ENCODE measurements at regions not wholly inside any gene's neighbourhood (a gene's known extent, or its start where the extent isn't known, plus 50 kb on each side); places are given as distances from the start of the nearest gene placed in this dataset.

- no peaks in the 10 kb centered on the region for H3K4me1 ChIP-seq (ENCODE audit: control insufficient read depth in 5 of 5, insufficient read depth in 5 of 5, low read length in 5 of 5)
- no peak overlapping the region for H3K4me3 ChIP-seq
- no peaks in the 10 kb centered on the region for H3K36me3 ChIP-seq (ENCODE audit: control insufficient read depth in 4 of 4, insufficient read depth in 4 of 4, low read length in 4 of 4)
- no peak overlapping the region for H3K27ac ChIP-seq (ENCODE audit: low read depth in 1 of 2, low read length in 1 of 2)
- no peak for DNase-seq
- H3K27me3 ChIP-seq (ENCODE audit: control insufficient read depth in 3 of 3, insufficient read depth in 3 of 3, low read length in 2 of 3): no peaks in the 10 kb centered on the region
- H3K9ac ChIP-seq (ENCODE audit: insufficient read depth in 1 of 2, low read length in 2 of 2): no peak overlapping the region
- no peak for TF ChIP-seq CTCF (IDR thresholded peaks at IDR 0.05; ENCODE audit: control extremely low read depth, extremely low read depth)
- ATAC-seq (ENCODE audit: insufficient read depth, low FRiP score): no peak
- H3K9me3 ChIP-seq (ENCODE audit: control insufficient read depth in 4 of 4, insufficient read depth in 3 of 4, low read length in 3 of 4): peaks cover 0 to 4% (median 0%) of the 10 kb centered on the region in 4 donors
Observed at GRCh38 chr9:87359264-87359663, 138.4 kb upstream of the DAPK1 start.

DNA sequence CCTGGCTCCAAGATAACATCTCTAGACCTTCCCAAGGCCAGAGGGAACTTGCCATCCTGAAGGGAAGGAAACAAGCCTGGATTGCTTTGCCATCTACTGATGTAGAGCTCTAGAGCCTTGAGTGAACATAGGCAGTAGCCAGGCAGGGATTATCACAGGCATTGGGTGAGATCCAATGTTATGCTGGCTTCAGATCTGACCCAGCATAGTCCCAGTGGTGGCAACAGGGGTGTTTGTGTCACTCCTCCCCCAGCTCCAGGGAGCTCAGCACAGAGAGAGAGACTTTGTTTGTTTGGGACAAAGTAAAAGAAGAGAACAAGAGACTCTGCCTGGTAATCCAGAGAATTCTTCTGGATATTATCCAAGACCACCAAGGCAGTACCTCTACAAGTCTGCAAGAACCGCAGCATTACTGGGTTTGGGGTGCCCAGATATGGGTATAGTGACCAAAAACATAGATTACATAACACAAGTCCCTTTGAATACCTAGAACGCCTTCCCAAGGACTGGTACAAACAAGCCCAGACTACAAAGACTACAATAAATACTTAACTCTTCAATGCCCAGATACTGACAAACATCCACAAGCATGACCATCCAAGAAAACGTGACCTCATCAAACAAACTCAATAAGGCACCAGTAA is 137.6 kb upstream of the DAPK1 start:
- WGBS, 2 donors: 52 to 89% methylated on average over 3 of the region's 3 CpGs
- Histone ChIP-seq H3K4me3 (no peak overlapping the region), H3K9me3 (ENCODE audit: control insufficient read depth in 4 of 4, insufficient read depth in 3 of 4, low read length in 3 of 4) (peaks cover 0 to 4% (median 2%) of the 10 kb centered on the region in 4 donors), H3K27ac (ENCODE audit: low read depth in 1 of 2, low read length in 1 of 2) (no peak overlapping the region), H3K27me3 (ENCODE audit: control insufficient read depth in 3 of 3, insufficient read depth in 3 of 3, low read length in 2 of 3) (no peaks in the 10 kb centered on the region), H3K9ac (ENCODE audit: insufficient read depth in 1 of 2, low read length in 2 of 2) (no peak overlapping the region), H3K36me3 (ENCODE audit: control insufficient read depth in 4 of 4, insufficient read depth in 4 of 4, low read length in 4 of 4) (no peaks in the 10 kb centered on the region), H3K4me1 (ENCODE audit: control insufficient read depth in 5 of 5, insufficient read depth in 5 of 5, low read length in 5 of 5) (no peaks in the 10 kb centered on the region)
- TF ChIP-seq CTCF (IDR thresholded peaks at IDR 0.05; ENCODE audit: control extremely low read depth, extremely low read depth): no peak
- no peak for DNase-seq
- ATAC-seq (ENCODE audit: insufficient read depth, low FRiP score): no peak

- no peak overlapping the region for H3K27ac ChIP-seq (ENCODE audit: low read depth in 1 of 2, low read length in 1 of 2)
- no peaks in the 10 kb centered on the region for H3K36me3 ChIP-seq (ENCODE audit: control insufficient read depth in 4 of 4, insufficient read depth in 4 of 4, low read length in 4 of 4)
- TF ChIP-seq CTCF (IDR thresholded peaks at IDR 0.05; ENCODE audit: control extremely low read depth, extremely low read depth): no peak
- peaks cover 0 to 4% (median 0%) of the 10 kb centered on the region in 5 donors for H3K4me1 ChIP-seq (ENCODE audit: control insufficient read depth in 5 of 5, insufficient read depth in 5 of 5, low read length in 5 of 5)
- no peak overlapping the region for H3K9ac ChIP-seq (ENCODE audit: insufficient read depth in 1 of 2, low read length in 2 of 2)
- H3K27me3 ChIP-seq (ENCODE audit: control insufficient read depth in 3 of 3, insufficient read depth in 3 of 3, low read length in 2 of 3): no peaks in the 10 kb centered on the region
- H3K4me3 ChIP-seq: no peak overlapping the region
- 68 to 73% methylated on average over 9 of the region's 9 CpGs for WGBS, 2 donors
- DNase-seq (no peak), ATAC-seq (ENCODE audit: insufficient read depth, low FRiP score) (no peak)
- H3K9me3 ChIP-seq (ENCODE audit: control insufficient read depth in 4 of 4, insufficient read depth in 3 of 4, low read length in 3 of 4): no peaks in the 10 kb centered on the region
Observed at GRCh38 chr9:87370049-87370685, 127.5 kb upstream of the DAPK1 start.

Data from lung (tissue), 11 donors.